ENCODE measurements at regions not wholly inside any gene's neighbourhood (a gene's known extent, or its start where the extent isn't known, plus 50 kb on each side); places are given as distances from the start of the nearest gene placed in this dataset.

- DNase-seq (ENCODE audit: low spot score) (no peak), ATAC-seq (no peak)
- no peaks in the 10 kb centered on the region for H3K27me3 Mint-ChIP-seq (ENCODE audit: low read depth)
- CTCF ChIA-PET: interaction anchor here (0.5 kb wide), 1 partner anchor 29 kb away, joined by 3 read pairs; no protein-coding TSS in a partner anchor
- POLR2A ChIA-PET: no interaction called here
- no peak for TF ChIP-seq PRRX2 (CRISPR knock-in tag; IDR thresholded peaks at IDR 0.05)
- TF ChIP-seq GABPB1 (CRISPR knock-in tag; IDR thresholded peaks at IDR 0.05): peak; percentile 60; the same call in 1 of the 2 replicates
- H3K36me3 Mint-ChIP-seq: no peaks in the 10 kb centered on the region
- H3K9me3 Mint-ChIP-seq: no peaks in the 10 kb centered on the region
- no peak overlapping the region for H3K4me3 Mint-ChIP-seq
- H3K27ac Mint-ChIP-seq: no peak overlapping the region
- peaks cover 1% of the 10 kb centered on the region for H3K4me1 Mint-ChIP-seq
These were observed 190.0 kb downstream of the DHX35 start for GRCh38 chr20:39152126-39152525.

- Mint-ChIP-seq H3K4me3 (no peak overlapping the region), H3K27me3 (ENCODE audit: low read depth) (no peaks in the 10 kb centered on the region)
These were observed 188.4 kb downstream of the DHX35 start for GRCh38 chr20:39150501-39150900.

GRCh38 chr20:39146394-39146793 lies 184.2 kb downstream of the DHX35 start:
- DNase-seq (ENCODE audit: low spot score) (peak; percentile 24), ATAC-seq (peak; percentile 80)
- TF ChIP-seq TEAD4 (CRISPR knock-in tag; IDR thresholded peaks at IDR 0.05): peak; percentile 40; the same call in 1 of the 2 replicates
- TF ChIP-seq ATF2 (CRISPR knock-in tag; IDR thresholded peaks at IDR 0.05; ENCODE audit: borderline replicate concordance, low read depth): no peak
- TF ChIP-seq CREM (CRISPR knock-in tag; IDR thresholded peaks at IDR 0.05): no peak
- TF ChIP-seq ATF3 (CRISPR knock-in tag; conservative IDR thresholded peaks at IDR 0.05): no peak
- TF ChIP-seq ARID4B (CRISPR knock-in tag; IDR thresholded peaks at IDR 0.05; ENCODE audit: borderline replicate concordance): no peak
- no peak for TF ChIP-seq NFYB (CRISPR knock-in tag; conservative IDR thresholded peaks at IDR 0.05; ENCODE audit: low read depth)
- TF ChIP-seq MLX (CRISPR knock-in tag; IDR thresholded peaks at IDR 0.05): no peak
- TF ChIP-seq E2F5 (CRISPR knock-in tag; IDR thresholded peaks at IDR 0.05): no peak
- ChIA-PET POLR2A (interaction anchor here (1.1 kb wide), 1 partner anchor 14 kb away, joined by 3 read pairs; no protein-coding TSS in a partner anchor), CTCF (interaction anchor here (0.7 to 1.2 kb wide), 7 partner anchors 12 to 728 kb away, joined by 3 to 4 read pairs (median 4); no protein-coding TSS in a partner anchor)
- Mint-ChIP-seq H3K9me3 (0 out of 2 replicates have a peak, but pooled peaks cover 3% of the 10 kb centered on the region), H3K4me3 (no peak overlapping the region), H3K27ac (no peak overlapping the region; the same call in 1 of the 2 replicates), H3K27me3 (ENCODE audit: low read depth) (peaks cover 3% of the 10 kb centered on the region; the same call in 1 of the 2 replicates), H3K4me1 (peaks cover 17% of the 10 kb centered on the region), H3K36me3 (no peaks in the 10 kb centered on the region)

More at GRCh38 chr20:39150501-39150900, 188.4 kb downstream of the DHX35 start:
- TF ChIP-seq JAZF1 (CRISPR knock-in tag; IDR thresholded peaks at IDR 0.05) (no peak), ELF4 (CRISPR knock-in tag; IDR thresholded peaks at IDR 0.05; ENCODE audit: low read depth) (no peak), SMAD3 (CRISPR knock-in tag; IDR thresholded peaks at IDR 0.05; ENCODE audit: borderline replicate concordance) (no peak), ZNF138 (CRISPR knock-in tag; conservative IDR thresholded peaks at IDR 0.05) (no peak), SMAD4 (CRISPR knock-in tag; IDR thresholded peaks at IDR 0.05) (no peak)
- Mint-ChIP-seq H3K36me3 (no peaks in the 10 kb centered on the region), H3K4me1 (peaks cover 17% of the 10 kb centered on the region), H3K9me3 (no peaks in the 10 kb centered on the region), H3K27ac (no peak overlapping the region)
- no peak for DNase-seq (ENCODE audit: low spot score)
- ChIA-PET CTCF (interaction anchor here (1.0 kb wide), 1 partner anchor 38 kb away, joined by 3 read pairs; no protein-coding TSS in a partner anchor), POLR2A (no interaction called here)
- ATAC-seq: no peak

All from WTC11 (cell line).